Smooth muscle cell (in vitro differentiated cells): ENCODE measurements at regions not wholly inside any gene's neighbourhood (a gene's known extent, or its start where the extent isn't known, plus 50 kb on each side); places are given as distances from the start of the nearest gene placed in this dataset.

Experiments used
- DNase-seq: peaks from one replicate; lab custom pipeline; 2025; ENCODE audit not compliant: unreplicated experiment; lab: John Stamatoyannopoulos, UW
- H2AFZ ChIP-seq: fragments of 200-600 bp; sonication (generic); 2 replicates; pipeline ENCODE4 v1.6.0; 2016; ENCODE audit warnings: antibody characterized with exemption, low read depth, mild to moderate bottlenecking
- H3F3A ChIP-seq: fragments of 200-600 bp; sonication (generic); 2 replicates; pipeline ENCODE4 v1.6.0; 2017; ENCODE audit warnings: antibody characterized with exemption, low read depth
- H3K27ac ChIP-seq: fragments of 200-600 bp; sonication (generic); 2 replicates; pipeline ENCODE4 v1.5.1; 2016; ENCODE audit warnings: low read depth, mild to moderate bottlenecking
- H3K27me3 ChIP-seq: fragments of 200-600 bp; sonication (generic); 2 replicates; pipeline ENCODE4 v1.6.1; 2016; ENCODE audit warnings: low read depth, mild to moderate bottlenecking
- H3K36me3 ChIP-seq: fragments of 200-600 bp; sonication (generic); 2 replicates; pipeline ENCODE4 v1.5.1; 2016; ENCODE audit warnings: low read depth
- H3K4me1 ChIP-seq: fragments of 200-600 bp; sonication (generic); 2 replicates; pipeline ENCODE4 v1.5.1; 2016; ENCODE audit warnings: low read depth
- H3K4me2 ChIP-seq: fragments of 200-600 bp; sonication (generic); 2 replicates; pipeline ENCODE4 v1.6.0; 2016; ENCODE audit warnings: mild to moderate bottlenecking
- H3K4me3 ChIP-seq: fragments of 200-600 bp; sonication (generic); 2 replicates; pipeline ENCODE4 v1.5.1; 2016; ENCODE audit warnings: mild to moderate bottlenecking
- H3K79me2 ChIP-seq: fragments of 200-600 bp; sonication (generic); 2 replicates; pipeline ENCODE4 v1.6.0; 2016; ENCODE audit warnings: low read depth, mild to moderate bottlenecking
- H3K9ac ChIP-seq: fragments of 200-600 bp; sonication (generic); 2 replicates; pipeline ENCODE4 v1.6.0; 2016; ENCODE audit warnings: low read depth
- H3K9me3 ChIP-seq: fragments of 200-600 bp; sonication (generic); replicated peaks from 2 replicates; pipeline ENCODE4 v1.5.1; 2016; ENCODE audit warnings: low read depth
- H4K20me1 ChIP-seq: fragments of 200-600 bp; sonication (generic); 2 replicates; pipeline ENCODE4 v1.6.0; 2016; ENCODE audit warnings: low read depth
- CTCF ChIP-seq: fragments of 200-600 bp; sonication (generic); IDR thresholded peaks from 2 replicates; pipeline ENCODE4 v1.5.1; 2017; ENCODE audit warnings: borderline replicate concordance, mild to moderate bottlenecking, antibody characterized with exemption; ENCODE audit not compliant: insufficient read depth, poor library complexity, severe bottlenecking
- WGBS: methylation state at CpG from one replicate; pipeline ENCODE4 v1.1.7; 2016; ENCODE audit warnings: low lambda C conversion rate; 5-methylcytosine and 5-hydroxymethylcytosine counted together

- Histone ChIP-seq H3K27me3 (no peaks in the 10 kb centered on the region), H3K9me3 (no peaks in the 10 kb centered on the region), H3F3A (no peaks in the 10 kb centered on the region), H2AFZ (peak overlapping the region; percentile 84), H3K4me1 (no peaks in the 10 kb centered on the region), H3K27ac (no peak overlapping the region), H3K4me3 (no peak overlapping the region), H3K36me3 (no peaks in the 10 kb centered on the region), H3K4me2 (no peak overlapping the region), H3K79me2 (no peaks in the 10 kb centered on the region), H3K9ac (no peak overlapping the region), H4K20me1 (no peaks in the 10 kb centered on the region)
- no peak for DNase-seq
- WGBS: 87% methylated on average over 1 of the region's 1 CpG
- no peak for TF ChIP-seq CTCF
Measured at GRCh38 chr13:39910041-39910440, 254.6 kb downstream of the COG6 start.

- Histone ChIP-seq H3K4me2 (no peak overlapping the region), H3K4me3 (no peak overlapping the region), H3K36me3 (no peaks in the 10 kb centered on the region), H3K9me3 (no peaks in the 10 kb centered on the region), H4K20me1 (no peaks in the 10 kb centered on the region), H3K79me2 (no peaks in the 10 kb centered on the region), H3F3A (no peaks in the 10 kb centered on the region), H3K27ac (no peak overlapping the region), H3K9ac (no peak overlapping the region), H3K4me1 (no peaks in the 10 kb centered on the region), H2AFZ (peak overlapping the region; percentile 84), H3K27me3 (no peaks in the 10 kb centered on the region)
- TF ChIP-seq CTCF: no peak
- DNase-seq: no peak
Measured at GRCh38 chr13:39910833-39911232, 255.4 kb downstream of the COG6 start.

DNA sequence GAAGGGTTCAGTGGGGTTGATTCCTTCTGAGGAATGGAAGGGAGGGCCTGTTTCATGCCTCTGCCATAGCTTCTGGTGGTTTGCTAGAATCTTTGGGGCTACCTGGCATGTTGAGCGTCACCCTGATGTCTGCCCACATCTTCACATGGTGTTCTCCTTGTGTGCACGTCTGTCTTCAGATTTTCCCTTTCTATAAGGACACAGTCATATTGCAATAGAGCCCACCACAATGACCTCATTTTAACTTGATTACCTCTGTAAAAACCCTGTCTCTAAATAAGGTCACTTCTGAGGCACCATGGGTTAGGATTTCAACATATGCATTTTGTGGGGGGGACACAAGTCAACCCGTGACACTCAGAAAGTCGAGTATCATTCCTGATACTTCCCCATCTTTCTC is 257.9 kb downstream of the COG6 start:
- Histone ChIP-seq H4K20me1 (no peaks in the 10 kb centered on the region), H2AFZ (no peak overlapping the region), H3F3A (no peaks in the 10 kb centered on the region), H3K4me2 (no peak overlapping the region), H3K27ac (no peak overlapping the region), H3K79me2 (no peaks in the 10 kb centered on the region), H3K9ac (no peak overlapping the region), H3K9me3 (no peaks in the 10 kb centered on the region), H3K27me3 (no peaks in the 10 kb centered on the region), H3K36me3 (no peaks in the 10 kb centered on the region), H3K4me1 (no peaks in the 10 kb centered on the region), H3K4me3 (no peak overlapping the region)
- no peak for DNase-seq
- WGBS: 95% methylated on average over 4 of the region's 4 CpGs
- no peak for TF ChIP-seq CTCF

DNA sequence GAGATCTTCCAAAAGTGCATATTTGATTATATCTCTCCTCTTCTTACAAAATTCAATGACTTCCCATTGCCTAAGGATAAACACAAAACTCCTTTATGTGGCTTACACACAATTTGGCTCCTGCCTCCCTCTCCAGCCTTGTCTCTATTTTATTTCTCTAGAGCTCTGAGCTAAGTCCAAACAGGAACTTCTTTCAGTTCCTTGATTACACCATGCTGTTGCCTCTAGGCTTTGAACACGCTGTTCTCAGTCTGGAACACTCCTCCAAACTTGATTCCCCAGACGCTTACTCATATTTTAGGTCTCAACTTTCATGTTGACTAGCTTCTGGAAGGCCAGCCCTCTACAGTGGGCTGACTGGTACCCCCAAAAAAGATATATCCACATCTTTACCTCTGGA is 258.5 kb downstream of the COG6 start:
- Histone ChIP-seq H4K20me1 (no peaks in the 10 kb centered on the region), H3K36me3 (no peaks in the 10 kb centered on the region), H3K4me3 (no peak overlapping the region), H3K27ac (peak overlapping the region; percentile 1), H3F3A (no peaks in the 10 kb centered on the region), H3K4me2 (no peak overlapping the region), H3K9me3 (no peaks in the 10 kb centered on the region), H3K4me1 (no peaks in the 10 kb centered on the region), H3K27me3 (no peaks in the 10 kb centered on the region), H3K9ac (no peak overlapping the region), H2AFZ (peak overlapping the region; percentile 45), H3K79me2 (no peaks in the 10 kb centered on the region)
- no peak for DNase-seq
- WGBS: 40% methylated on average over 2 of the region's 2 CpGs
- TF ChIP-seq CTCF: no peak
